ENCODE measurements at regions not wholly inside any gene's neighbourhood (a gene's known extent, or its start where the extent isn't known, plus 50 kb on each side); places are given as distances from the start of the nearest gene placed in this dataset.

GRCh38 chr4:71272976-71273375 is 65.8 kb upstream of the SLC4A4 start:
- ATAC-seq (no peak), DNase-seq (ENCODE audit: low read depth, low spot score) (no peak), FAIRE-seq (no peak)
- TF ChIP-seq ZNF207 (IDR thresholded peaks at IDR 0.05; ENCODE audit: borderline replicate concordance), result no peak
- TF ChIP-seq, protein P1, sequence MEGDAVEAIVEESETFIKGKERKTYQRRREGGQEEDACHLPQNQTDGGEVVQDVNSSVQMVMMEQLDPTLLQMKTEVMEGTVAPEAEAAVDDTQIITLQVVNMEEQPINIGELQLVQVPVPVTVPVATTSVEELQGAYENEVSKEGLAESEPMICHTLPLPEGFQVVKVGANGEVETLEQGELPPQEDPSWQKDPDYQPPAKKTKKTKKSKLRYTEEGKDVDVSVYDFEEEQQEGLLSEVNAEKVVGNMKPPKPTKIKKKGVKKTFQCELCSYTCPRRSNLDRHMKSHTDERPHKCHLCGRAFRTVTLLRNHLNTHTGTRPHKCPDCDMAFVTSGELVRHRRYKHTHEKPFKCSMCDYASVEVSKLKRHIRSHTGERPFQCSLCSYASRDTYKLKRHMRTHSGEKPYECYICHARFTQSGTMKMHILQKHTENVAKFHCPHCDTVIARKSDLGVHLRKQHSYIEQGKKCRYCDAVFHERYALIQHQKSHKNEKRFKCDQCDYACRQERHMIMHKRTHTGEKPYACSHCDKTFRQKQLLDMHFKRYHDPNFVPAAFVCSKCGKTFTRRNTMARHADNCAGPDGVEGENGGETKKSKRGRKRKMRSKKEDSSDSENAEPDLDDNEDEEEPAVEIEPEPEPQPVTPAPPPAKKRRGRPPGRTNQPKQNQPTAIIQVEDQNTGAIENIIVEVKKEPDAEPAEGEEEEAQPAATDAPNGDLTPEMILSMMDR (IDR thresholded peaks at IDR 0.05 in 2 of 3, conservative IDR thresholded peaks at IDR 0.05 in 1 of 3; ENCODE audit: control insufficient read depth in 2 of 3, extremely low read depth in 1 of 3, insufficient read depth in 1 of 3, low read depth in 3 of 3, low read length in 3 of 3), result no peak
- TF ChIP-seq JUNB (IDR thresholded peaks at IDR 0.05), result no peak
- no peak for TF ChIP-seq JUND (IDR thresholded peaks at IDR 0.05; ENCODE audit: low read depth, low read length)
- no peak for TF ChIP-seq FOS (IDR thresholded peaks at IDR 0.05; ENCODE audit: borderline replicate concordance, extremely low read depth, insufficient read length)
- Histone ChIP-seq H3K9me3 (replicated peaks; ENCODE audit: control insufficient read depth, insufficient read depth, low read length) (no peaks in the 10 kb centered on the region), H4K20me1 (ENCODE audit: control insufficient read depth, insufficient read depth) (no peaks in the 10 kb centered on the region), H2AFZ (ENCODE audit: control insufficient read depth, low read depth, low read length) (no peak overlapping the region), H3K4me3 (no peak overlapping the region), H3K4me1 (ENCODE audit: control insufficient read depth, insufficient read depth, low read length) (peaks cover 3% of the 10 kb centered on the region; the same call in 1 of the 2 replicates), H3K4me2 (ENCODE audit: control insufficient read depth, insufficient read depth) (no peak overlapping the region), H3K36me3 (ENCODE audit: control insufficient read depth in 2 of 2, insufficient read depth in 2 of 2, low read length in 1 of 2) (no peaks in the 10 kb centered on the region), H3K27me3 (replicated peaks in 1 of 2; ENCODE audit: control insufficient read depth in 2 of 2, insufficient read depth in 2 of 2, low read length in 1 of 2) (no peaks in the 10 kb centered on the region), H3K27ac (ENCODE audit: control insufficient read depth, insufficient read depth) (no peak overlapping the region), H3K9ac (ENCODE audit: control insufficient read depth, insufficient read depth, low read length) (no peak overlapping the region), H3K79me2 (ENCODE audit: control insufficient read depth, insufficient read depth, low read length) (no peaks in the 10 kb centered on the region)
- POLR2A ChIA-PET, result no interaction called here
- WGBS (ENCODE audit: insufficient coverage, insufficient replicate concordance, low lambda C conversion rate, missing lambda C conversion rate), result 53% methylated on average over 1 of the region's 1 CpG
- CTCF ChIA-PET, result interaction anchor here (5.6 kb wide), 1 partner anchor 439 kb away, joined by 53 read pairs; no protein-coding TSS in a partner anchor
- SMC1A ChIA-PET (ENCODE audit: uncharacterized antibody, unreplicated experiment), result interaction anchor here (1.0 to 2.2 kb wide), 2 partner anchors 8 to 12 kb away, joined by 3 to 7 read pairs; no protein-coding TSS in a partner anchor
- intact Hi-C loops (cut with micrococcal nuclease; ENCODE audit: unreplicated experiment) (loop anchor here (5.0 kb wide), 2 partner anchors 279 to 1029 kb away; no protein-coding TSS in a partner anchor), in situ Hi-C loops (cut with MboI) (loop anchor here (5.0 kb wide), 1 partner anchor 449 kb away; no protein-coding TSS in a partner anchor)
- no TSS peak for BruUV-seq (replicated peaks)
- RAD21 ChIA-PET (ENCODE audit: unreplicated experiment), result interaction anchor here (0.7 kb wide), 1 partner anchor 220 kb away, joined by 3 read pairs; no protein-coding TSS in a partner anchor

- ChIA-PET CTCF (no interaction called here), RAD21 (ENCODE audit: unreplicated experiment) (interaction anchor here (1.3 to 1.4 kb wide), 2 partner anchors 9 to 673 kb away, joined by 3 read pairs; no protein-coding TSS in a partner anchor), SMC1A (ENCODE audit: uncharacterized antibody, unreplicated experiment) (interaction anchor here (1.5 kb wide), 1 partner anchor 14 kb away, joined by 3 read pairs; no protein-coding TSS in a partner anchor), POLR2A (no interaction called here)
- Histone ChIP-seq H3K27ac (ENCODE audit: control insufficient read depth, insufficient read depth) (no peak overlapping the region), H3K79me2 (ENCODE audit: control insufficient read depth, insufficient read depth, low read length) (no peaks in the 10 kb centered on the region), H2AFZ (ENCODE audit: control insufficient read depth, low read depth, low read length) (no peak overlapping the region), H3K36me3 (ENCODE audit: control insufficient read depth in 2 of 2, insufficient read depth in 2 of 2, low read length in 1 of 2) (no peaks in the 10 kb centered on the region), H3K4me3 (no peak overlapping the region), H4K20me1 (ENCODE audit: control insufficient read depth, insufficient read depth) (no peaks in the 10 kb centered on the region), H3K9ac (ENCODE audit: control insufficient read depth, insufficient read depth, low read length) (no peak overlapping the region), H3K4me1 (ENCODE audit: control insufficient read depth, insufficient read depth, low read length) (peaks cover 3% of the 10 kb centered on the region; the same call in 1 of the 2 replicates), H3K27me3 (replicated peaks in 1 of 2; ENCODE audit: control insufficient read depth in 2 of 2, insufficient read depth in 2 of 2, low read length in 1 of 2) (no peaks in the 10 kb centered on the region), H3K4me2 (ENCODE audit: control insufficient read depth, insufficient read depth) (no peak overlapping the region), H3K9me3 (replicated peaks; ENCODE audit: control insufficient read depth, insufficient read depth, low read length) (no peaks in the 10 kb centered on the region)
- no peak for DNase-seq (ENCODE audit: low read depth, low spot score)
- intact Hi-C loops (cut with micrococcal nuclease; ENCODE audit: unreplicated experiment) (no loop called here), in situ Hi-C loops (cut with MboI) (no loop called here)
- BruUV-seq (replicated peaks), result no TSS peak
- no peak for FAIRE-seq
- no peak for TF ChIP-seq POU2F2 (IDR thresholded peaks at IDR 0.05; ENCODE audit: borderline replicate concordance, low read depth, low read length)
- ATAC-seq, result no peak
These were observed 63.8 kb upstream of the SLC4A4 start for GRCh38 chr4:71275004-71275403.
